ENCODE measurements at regions not wholly inside any gene's neighbourhood (a gene's known extent, or its start where the extent isn't known, plus 50 kb on each side); places are given as distances from the start of the nearest gene placed in this dataset.

- H3K9me2 ChIP-seq (ENCODE audit: insufficient read depth): no peaks in the 10 kb centered on the region
- H3K36me3 ChIP-seq (ENCODE audit: insufficient read depth): no peaks in the 10 kb centered on the region
- no peaks in the 10 kb centered on the region for H3K36me3 Mint-ChIP-seq (ENCODE audit: low read depth)
- DNase-seq (ENCODE audit: low spot score) (no peak), ATAC-seq (no peak)
- H3K27ac Mint-ChIP-seq: no peak overlapping the region
- H3K27ac ChIP-seq (ENCODE audit: low read depth): no peak overlapping the region
- no peak for TF ChIP-seq EZH2 (IDR thresholded peaks at IDR 0.05; ENCODE audit: low read depth, unreplicated experiment)
- TF ChIP-seq EZH2phosphoT487 (IDR thresholded peaks at IDR 0.05; ENCODE audit: unreplicated experiment): no peak
- no peak for TF ChIP-seq POLR2AphosphoS5 (IDR thresholded peaks at IDR 0.05; ENCODE audit: low read depth)
- no peak for TF ChIP-seq REST (IDR thresholded peaks at IDR 0.05; ENCODE audit: unreplicated experiment)
- TF ChIP-seq ETS1 (IDR thresholded peaks at IDR 0.05): no peak
- TF ChIP-seq ZNF114 (CRISPR knock-in tag; IDR thresholded peaks at IDR 0.05): no peak
- no peak overlapping the region for H2AFZ ChIP-seq
- H3K4me2 ChIP-seq: no peak overlapping the region
- H3K27me3 Mint-ChIP-seq (ENCODE audit: insufficient read depth, low read depth, poor library complexity): no peaks in the 10 kb centered on the region
- no peaks in the 10 kb centered on the region for H3F3A ChIP-seq (replicated peaks; ENCODE audit: low read depth)
- no peak overlapping the region for H3K4me3 ChIP-seq
- peaks cover 5% of the 10 kb centered on the region; the same call in 2 of the 3 replicates for H3K4me1 Mint-ChIP-seq
- H3K79me2 ChIP-seq (replicated peaks; ENCODE audit: insufficient read depth): no peaks in the 10 kb centered on the region
- H3K4me1 ChIP-seq (ENCODE audit: insufficient read depth): no peaks in the 10 kb centered on the region
- no peaks in the 10 kb centered on the region for H3K9me3 Mint-ChIP-seq
- H4K20me1 ChIP-seq (replicated peaks; ENCODE audit: insufficient read depth): no peaks in the 10 kb centered on the region
- no peaks in the 10 kb centered on the region for H3K27me3 ChIP-seq (ENCODE audit: insufficient read depth)
- no peak overlapping the region for H3K4me3 Mint-ChIP-seq
These were observed 103.2 kb upstream of the ST8SIA2 start for GRCh38 chr15:92290359-92290992.

- DNase-seq (ENCODE audit: low spot score): no peak
- Histone ChIP-seq H4K20me1 (replicated peaks; ENCODE audit: insufficient read depth) (no peaks in the 10 kb centered on the region), H3K27me3 (ENCODE audit: insufficient read depth) (no peaks in the 10 kb centered on the region), H3K4me3 (no peak overlapping the region), H3K4me1 (ENCODE audit: insufficient read depth) (no peaks in the 10 kb centered on the region), H3F3A (replicated peaks; ENCODE audit: low read depth) (no peaks in the 10 kb centered on the region), H3K9me2 (ENCODE audit: insufficient read depth) (no peaks in the 10 kb centered on the region), H3K79me2 (replicated peaks; ENCODE audit: insufficient read depth) (no peaks in the 10 kb centered on the region), H2AFZ (no peak overlapping the region), H3K27ac (ENCODE audit: low read depth) (no peak overlapping the region), H3K36me3 (ENCODE audit: insufficient read depth) (no peaks in the 10 kb centered on the region), H3K4me2 (no peak overlapping the region)
- Mint-ChIP-seq H3K36me3 (ENCODE audit: low read depth) (no peaks in the 10 kb centered on the region), H3K4me3 (no peak overlapping the region), H3K27me3 (ENCODE audit: insufficient read depth, low read depth, poor library complexity) (no peaks in the 10 kb centered on the region), H3K9me3 (no peaks in the 10 kb centered on the region; the same call in 2 of the 3 replicates), H3K4me1 (peaks cover 5% of the 10 kb centered on the region; the same call in 2 of the 3 replicates), H3K27ac (no peak overlapping the region)
- ATAC-seq: no peak
- no peak for TF ChIP-seq ZNF331 (CRISPR knock-in tag; IDR thresholded peaks at IDR 0.05; ENCODE audit: low read depth)
- TF ChIP-seq POLR2AphosphoS5 (IDR thresholded peaks at IDR 0.05; ENCODE audit: low read depth): no peak
- TF ChIP-seq NANOG (IDR thresholded peaks at IDR 0.05; ENCODE audit: borderline replicate concordance): no peak
- TF ChIP-seq JUNB (IDR thresholded peaks at IDR 0.05; ENCODE audit: unreplicated experiment): no peak
- no peak for TF ChIP-seq EZH2phosphoT487 (IDR thresholded peaks at IDR 0.05; ENCODE audit: unreplicated experiment)
- no peak for TF ChIP-seq ZNF462 (CRISPR knock-in tag; IDR thresholded peaks at IDR 0.05)
These were observed 101.8 kb upstream of the ST8SIA2 start for GRCh38 chr15:92291900-92292299.

Measured in GM23338 (cell line).